ENCODE measurements at regions not wholly inside any gene's neighbourhood (a gene's known extent, or its start where the extent isn't known, plus 50 kb on each side); places are given as distances from the start of the nearest gene placed in this dataset.
"Not testable (repeated sequence)": the region's sequence is repeated elsewhere in the genome, so short reads cannot be mapped to it uniquely, and the experiment has no call there.

DNA sequence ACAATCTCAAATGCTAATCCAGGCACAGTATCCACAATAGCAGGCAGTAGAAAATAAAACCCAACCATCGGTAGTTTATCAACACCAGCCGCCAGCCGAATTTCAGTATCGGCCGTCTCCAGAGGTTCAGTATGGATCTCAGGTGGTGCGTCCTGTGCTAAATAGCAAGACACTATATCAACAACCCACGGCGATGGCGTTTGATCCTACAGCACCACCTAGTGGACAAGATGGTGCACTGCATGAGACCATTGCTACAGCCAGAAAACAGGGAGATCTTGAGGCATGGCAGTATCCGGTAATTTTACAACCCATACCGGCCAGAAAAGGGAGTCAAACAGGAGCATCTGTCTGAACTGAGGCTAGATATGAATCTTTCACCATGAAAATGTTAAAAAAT, 112.0 kb upstream of the FRG2C start:
- not testable (repeated sequence) for H3K27ac Mint-ChIP-seq (ENCODE audit: unreplicated experiment); DNase-seq (ENCODE audit: extremely low spot score, unreplicated experiment); H3K36me3 Mint-ChIP-seq (ENCODE audit: unreplicated experiment); H3K4me3 Mint-ChIP-seq (ENCODE audit: unreplicated experiment); H3K27me3 Mint-ChIP-seq (ENCODE audit: unreplicated experiment); H3K4me1 Mint-ChIP-seq (ENCODE audit: unreplicated experiment)
- TF ChIP-seq, protein P1, sequence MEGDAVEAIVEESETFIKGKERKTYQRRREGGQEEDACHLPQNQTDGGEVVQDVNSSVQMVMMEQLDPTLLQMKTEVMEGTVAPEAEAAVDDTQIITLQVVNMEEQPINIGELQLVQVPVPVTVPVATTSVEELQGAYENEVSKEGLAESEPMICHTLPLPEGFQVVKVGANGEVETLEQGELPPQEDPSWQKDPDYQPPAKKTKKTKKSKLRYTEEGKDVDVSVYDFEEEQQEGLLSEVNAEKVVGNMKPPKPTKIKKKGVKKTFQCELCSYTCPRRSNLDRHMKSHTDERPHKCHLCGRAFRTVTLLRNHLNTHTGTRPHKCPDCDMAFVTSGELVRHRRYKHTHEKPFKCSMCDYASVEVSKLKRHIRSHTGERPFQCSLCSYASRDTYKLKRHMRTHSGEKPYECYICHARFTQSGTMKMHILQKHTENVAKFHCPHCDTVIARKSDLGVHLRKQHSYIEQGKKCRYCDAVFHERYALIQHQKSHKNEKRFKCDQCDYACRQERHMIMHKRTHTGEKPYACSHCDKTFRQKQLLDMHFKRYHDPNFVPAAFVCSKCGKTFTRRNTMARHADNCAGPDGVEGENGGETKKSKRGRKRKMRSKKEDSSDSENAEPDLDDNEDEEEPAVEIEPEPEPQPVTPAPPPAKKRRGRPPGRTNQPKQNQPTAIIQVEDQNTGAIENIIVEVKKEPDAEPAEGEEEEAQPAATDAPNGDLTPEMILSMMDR (IDR thresholded peaks at IDR 0.05): peak; percentile 43
- peaks cover 31% of the 10 kb centered on the region for H3K9me3 Mint-ChIP-seq (ENCODE audit: unreplicated experiment)

DNA sequence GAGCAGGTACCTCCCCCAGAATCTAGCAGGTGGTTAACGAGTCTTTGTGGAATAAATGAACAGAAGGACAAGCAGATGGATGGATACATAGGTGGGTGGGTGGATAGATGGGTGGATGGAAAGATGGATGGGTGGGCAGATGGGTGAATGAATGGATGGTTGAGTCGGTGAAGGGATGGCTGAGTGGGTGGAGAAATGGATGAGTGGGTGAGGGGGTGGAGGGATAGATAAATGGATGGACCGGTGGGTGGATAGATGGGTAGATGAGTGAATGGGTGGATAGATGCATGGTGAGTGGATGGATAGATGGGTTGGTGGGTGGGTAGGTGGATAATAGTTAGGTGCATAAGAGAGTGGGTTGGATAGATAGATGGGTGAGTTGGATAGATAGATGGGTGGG, 99.7 kb upstream of the FRG2C start:
- H3K9me3 Mint-ChIP-seq (ENCODE audit: unreplicated experiment); H3K27me3 Mint-ChIP-seq (ENCODE audit: unreplicated experiment); H3K27ac Mint-ChIP-seq (ENCODE audit: unreplicated experiment); H3K4me3 Mint-ChIP-seq (ENCODE audit: unreplicated experiment); DNase-seq (ENCODE audit: extremely low spot score, unreplicated experiment); H3K36me3 Mint-ChIP-seq (ENCODE audit: unreplicated experiment); H3K4me1 Mint-ChIP-seq (ENCODE audit: unreplicated experiment): not testable (repeated sequence)

DNA sequence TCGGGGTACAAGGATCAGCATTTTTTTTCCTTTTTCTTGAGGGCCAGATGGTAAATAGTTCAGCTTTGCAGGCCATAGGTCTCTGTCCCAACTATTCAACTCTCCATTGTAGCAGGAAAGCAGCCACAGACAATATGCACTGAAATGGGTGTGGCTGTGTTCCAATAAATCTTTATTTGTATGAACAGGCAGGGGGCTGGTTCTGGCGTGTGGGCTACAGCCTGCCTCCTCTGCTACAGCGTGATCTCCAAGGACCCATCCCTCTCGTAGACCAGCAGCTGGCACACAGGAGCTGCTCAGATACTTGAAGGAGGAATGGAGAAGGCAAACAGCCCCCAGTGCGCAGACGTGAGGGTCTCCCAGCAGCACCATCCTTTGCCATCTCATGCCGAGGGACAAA, 91.8 kb upstream of the FRG2C start:
- H3K36me3 Mint-ChIP-seq (ENCODE audit: unreplicated experiment); H3K9me3 Mint-ChIP-seq (ENCODE audit: unreplicated experiment); H3K4me1 Mint-ChIP-seq (ENCODE audit: unreplicated experiment); DNase-seq (ENCODE audit: extremely low spot score, unreplicated experiment); H3K4me3 Mint-ChIP-seq (ENCODE audit: unreplicated experiment); H3K27ac Mint-ChIP-seq (ENCODE audit: unreplicated experiment); H3K27me3 Mint-ChIP-seq (ENCODE audit: unreplicated experiment): not testable (repeated sequence)

DNA sequence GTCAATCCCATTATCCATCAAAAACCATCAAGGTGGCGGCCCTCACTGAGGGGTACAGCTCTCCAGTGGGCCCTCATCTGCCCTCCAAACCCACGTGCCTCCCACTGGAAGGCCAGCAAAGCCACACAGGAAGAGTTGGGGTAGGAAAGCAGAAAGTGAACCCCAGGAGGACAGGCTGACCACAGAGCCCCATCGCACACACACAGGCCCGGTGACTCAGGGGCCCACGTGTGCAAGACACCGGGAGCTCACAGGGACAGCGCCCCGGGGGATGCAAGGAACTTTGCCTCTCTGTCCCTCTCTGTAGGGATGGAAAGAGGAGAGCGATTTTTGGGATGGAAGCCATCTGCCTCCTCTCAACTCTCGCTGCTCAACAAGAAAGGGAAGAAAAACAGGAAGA, 85.0 kb upstream of the FRG2C start:
- H3K4me1 Mint-ChIP-seq (ENCODE audit: unreplicated experiment); H3K9me3 Mint-ChIP-seq (ENCODE audit: unreplicated experiment); H3K27ac Mint-ChIP-seq (ENCODE audit: unreplicated experiment); H3K36me3 Mint-ChIP-seq (ENCODE audit: unreplicated experiment); DNase-seq (ENCODE audit: extremely low spot score, unreplicated experiment): not testable (repeated sequence)
- peak overlapping the region; percentile 64 for H3K4me3 Mint-ChIP-seq (ENCODE audit: unreplicated experiment)
- H3K27me3 Mint-ChIP-seq (ENCODE audit: unreplicated experiment): peaks cover 34% of the 10 kb centered on the region

DNA sequence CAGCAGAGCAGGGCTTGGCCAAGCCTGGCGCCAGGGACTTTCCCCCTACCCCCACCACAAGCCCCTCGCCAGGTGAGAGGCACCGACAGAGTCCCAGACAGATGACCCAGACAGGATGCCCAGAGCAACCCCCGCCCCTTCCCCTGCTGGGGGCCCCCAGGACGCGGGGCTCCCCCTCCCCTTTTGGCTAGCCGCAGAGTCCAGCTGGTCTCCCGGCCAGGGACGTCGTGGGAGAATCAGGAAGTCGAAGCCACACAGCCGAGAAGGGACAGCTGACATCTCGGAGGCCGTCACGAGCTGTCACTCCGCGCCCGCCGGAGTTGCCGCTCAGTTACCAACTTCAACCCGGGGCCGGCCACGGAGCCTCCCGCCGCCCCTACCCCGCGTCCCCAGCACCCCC, 84.6 kb upstream of the FRG2C start:
- H3K27ac Mint-ChIP-seq (ENCODE audit: unreplicated experiment); H3K9me3 Mint-ChIP-seq (ENCODE audit: unreplicated experiment); H3K4me1 Mint-ChIP-seq (ENCODE audit: unreplicated experiment); DNase-seq (ENCODE audit: extremely low spot score, unreplicated experiment); H3K36me3 Mint-ChIP-seq (ENCODE audit: unreplicated experiment): not testable (repeated sequence)
- Mint-ChIP-seq H3K4me3 (ENCODE audit: unreplicated experiment) (peak overlapping the region; percentile 64), H3K27me3 (ENCODE audit: unreplicated experiment) (peaks cover 38% of the 10 kb centered on the region)

DNA sequence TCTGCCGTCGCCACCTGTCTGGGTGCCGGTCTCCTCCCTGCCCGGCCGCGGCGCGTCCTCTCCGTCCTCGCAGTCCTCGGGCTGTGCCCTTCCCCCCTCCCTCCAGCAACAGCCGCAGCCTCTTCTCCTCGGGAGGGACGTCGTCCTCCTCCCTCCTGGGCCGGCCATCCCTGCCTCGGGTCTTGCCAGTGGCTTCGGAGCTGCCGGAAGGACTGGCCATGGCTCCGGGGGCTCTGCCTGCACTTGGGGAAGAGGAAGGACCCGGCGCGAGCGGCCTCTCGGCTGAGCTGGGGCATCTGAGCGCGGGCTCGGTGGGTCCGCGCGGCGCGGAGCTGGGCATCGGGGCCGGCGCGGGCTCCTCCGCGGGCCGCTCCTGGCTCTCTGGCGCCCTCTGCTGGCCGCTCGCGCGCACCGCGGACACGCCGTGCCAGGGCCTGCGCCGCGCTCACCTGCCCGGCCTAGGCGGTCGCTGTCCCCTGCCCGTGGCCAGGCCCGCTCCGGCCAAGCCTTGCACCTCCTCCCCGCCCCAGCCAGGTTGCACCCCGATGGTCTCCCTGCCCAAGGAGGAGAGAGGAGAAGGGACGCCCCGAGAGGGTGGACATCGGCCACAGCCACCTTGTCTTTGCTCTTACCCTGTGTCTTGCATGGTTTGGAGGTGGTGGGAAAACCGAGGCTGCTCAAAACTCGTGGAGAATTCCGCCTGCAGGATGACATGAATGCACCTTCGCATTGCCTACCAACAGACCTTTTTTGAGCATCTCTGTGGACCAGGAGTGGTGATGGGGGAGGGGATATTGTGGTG, 83.9 kb upstream of the FRG2C start:
- peak overlapping the region; percentile 64 for H3K4me3 Mint-ChIP-seq (ENCODE audit: unreplicated experiment)
- H3K4me1 Mint-ChIP-seq (ENCODE audit: unreplicated experiment); H3K36me3 Mint-ChIP-seq (ENCODE audit: unreplicated experiment); H3K27ac Mint-ChIP-seq (ENCODE audit: unreplicated experiment); H3K9me3 Mint-ChIP-seq (ENCODE audit: unreplicated experiment): not testable (repeated sequence)
- TF ChIP-seq, protein P1 (IDR thresholded peaks at IDR 0.05): peak; percentile 88
- DNase-seq (ENCODE audit: extremely low spot score, unreplicated experiment): peak; percentile 91
- H3K27me3 Mint-ChIP-seq (ENCODE audit: unreplicated experiment): peaks cover 43% of the 10 kb centered on the region

DNA sequence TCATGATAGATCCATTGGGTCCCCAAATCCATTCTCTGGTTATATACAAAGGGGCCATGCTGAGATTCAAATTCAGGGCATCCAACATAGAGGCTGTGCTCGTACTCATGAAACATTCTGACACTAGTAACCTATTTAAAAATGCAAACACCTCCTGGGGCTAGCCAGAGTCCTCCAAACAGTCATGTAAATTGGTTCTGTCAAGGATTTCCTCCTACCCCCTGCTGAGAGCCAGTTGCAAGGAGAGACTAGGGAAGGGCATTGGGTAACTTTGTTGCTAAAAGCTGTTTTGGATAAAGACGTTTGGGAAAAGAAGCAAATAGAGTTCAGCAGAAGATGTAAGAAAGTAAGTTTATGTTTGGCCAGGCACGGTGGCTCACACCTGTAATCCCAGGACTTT, 81.6 kb upstream of the FRG2C start:
- H3K27me3 Mint-ChIP-seq (ENCODE audit: unreplicated experiment): peaks cover 51% of the 10 kb centered on the region
- DNase-seq (ENCODE audit: extremely low spot score, unreplicated experiment); H3K9me3 Mint-ChIP-seq (ENCODE audit: unreplicated experiment); H3K36me3 Mint-ChIP-seq (ENCODE audit: unreplicated experiment); H3K4me3 Mint-ChIP-seq (ENCODE audit: unreplicated experiment); H3K27ac Mint-ChIP-seq (ENCODE audit: unreplicated experiment); H3K4me1 Mint-ChIP-seq (ENCODE audit: unreplicated experiment): not testable (repeated sequence)

DNA sequence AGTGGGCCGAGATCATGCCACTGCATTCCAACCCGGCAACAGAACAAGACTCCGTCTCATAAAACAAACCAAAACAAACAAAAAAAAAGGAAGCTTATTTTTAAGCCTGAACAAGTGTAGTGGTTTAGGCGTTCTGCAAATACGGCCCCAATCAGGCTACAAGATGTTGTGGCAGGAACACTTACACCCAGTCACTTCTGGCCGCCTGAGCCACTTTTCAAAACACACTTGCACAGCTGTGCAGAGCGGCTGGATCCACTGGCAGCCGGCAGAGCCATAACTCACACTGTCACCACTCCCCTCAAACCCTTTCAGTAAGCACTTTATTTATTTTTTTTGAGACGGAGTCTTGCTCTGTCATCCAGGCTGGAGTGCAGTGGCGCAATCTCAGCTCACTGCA, 81.0 kb upstream of the FRG2C start:
- not testable (repeated sequence) for H3K9me3 Mint-ChIP-seq (ENCODE audit: unreplicated experiment); H3K4me1 Mint-ChIP-seq (ENCODE audit: unreplicated experiment); H3K36me3 Mint-ChIP-seq (ENCODE audit: unreplicated experiment); H3K4me3 Mint-ChIP-seq (ENCODE audit: unreplicated experiment); H3K27ac Mint-ChIP-seq (ENCODE audit: unreplicated experiment); DNase-seq (ENCODE audit: extremely low spot score, unreplicated experiment)
- H3K27me3 Mint-ChIP-seq (ENCODE audit: unreplicated experiment): peaks cover 47% of the 10 kb centered on the region

DNA sequence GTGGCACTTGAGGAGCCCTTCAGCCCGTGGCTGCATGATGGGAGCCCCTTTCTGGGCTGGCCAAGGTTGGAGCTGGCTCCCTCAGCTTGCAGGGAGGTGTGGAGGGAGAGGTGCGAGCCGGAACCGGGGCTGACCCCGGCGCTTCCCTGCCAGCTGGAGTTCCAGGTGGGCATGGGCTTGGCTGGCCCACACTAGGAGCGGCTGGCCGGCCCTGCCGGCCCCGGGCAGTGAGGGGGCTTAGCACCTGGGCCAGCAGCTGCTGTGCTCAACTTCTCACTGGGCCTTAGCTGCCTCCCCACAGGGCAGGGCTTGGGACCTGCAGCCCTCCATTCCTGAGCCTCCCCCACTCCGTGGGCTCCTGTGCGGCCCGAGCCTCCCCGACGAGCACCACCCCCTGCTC, 76.4 kb upstream of the FRG2C start:
- not testable (repeated sequence) for H3K9me3 Mint-ChIP-seq (ENCODE audit: unreplicated experiment); H3K36me3 Mint-ChIP-seq (ENCODE audit: unreplicated experiment); H3K27ac Mint-ChIP-seq (ENCODE audit: unreplicated experiment); H3K4me3 Mint-ChIP-seq (ENCODE audit: unreplicated experiment); H3K4me1 Mint-ChIP-seq (ENCODE audit: unreplicated experiment); DNase-seq (ENCODE audit: extremely low spot score, unreplicated experiment)
- peaks cover 28% of the 10 kb centered on the region for H3K27me3 Mint-ChIP-seq (ENCODE audit: unreplicated experiment)

DNA sequence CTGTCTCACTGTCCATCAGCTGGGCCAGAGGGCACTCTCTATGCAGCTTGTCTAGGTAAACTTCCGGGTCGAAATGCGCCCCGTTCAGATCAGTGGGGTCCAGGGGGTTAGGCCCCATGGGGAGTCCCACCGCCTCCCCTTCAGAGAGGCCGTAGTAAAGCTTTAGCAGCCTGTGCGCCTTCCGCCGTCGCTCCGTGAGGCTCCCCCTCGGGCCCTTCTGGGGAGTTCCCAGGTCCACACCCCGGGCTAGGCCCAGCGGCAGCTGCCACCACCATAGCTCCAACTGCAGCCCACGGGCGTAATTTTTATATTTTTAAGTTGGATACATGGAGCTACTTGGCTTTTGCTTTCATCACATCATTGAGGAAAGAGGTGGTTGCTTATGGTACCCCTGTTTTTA, 73.7 kb upstream of the FRG2C start:
- peaks cover 15% of the 10 kb centered on the region for H3K27me3 Mint-ChIP-seq (ENCODE audit: unreplicated experiment)
- H3K27ac Mint-ChIP-seq (ENCODE audit: unreplicated experiment); H3K4me3 Mint-ChIP-seq (ENCODE audit: unreplicated experiment); H3K36me3 Mint-ChIP-seq (ENCODE audit: unreplicated experiment); DNase-seq (ENCODE audit: extremely low spot score, unreplicated experiment); H3K4me1 Mint-ChIP-seq (ENCODE audit: unreplicated experiment); H3K9me3 Mint-ChIP-seq (ENCODE audit: unreplicated experiment): not testable (repeated sequence)

All from osteocyte (in vitro differentiated cells).